H9 (cell line): ENCODE measurements at regions not wholly inside any gene's neighbourhood (a gene's known extent, or its start where the extent isn't known, plus 50 kb on each side); places are given as distances from the start of the nearest gene placed in this dataset.

Experiments used
- DNase-seq: peaks from one replicate; pipeline ENCODE4 v3.0.0-alpha.2; 2017
- H2AFZ ChIP-seq: one replicate; pipeline ENCODE4 v1.6.1; 2013; ENCODE audit warnings: mild to moderate bottlenecking, low read length, control low read depth, moderate library complexity
- H2AK5ac ChIP-seq: 2 replicates; pipeline ENCODE4 v1.6.1; 2013; ENCODE audit warnings: low read length, control low read depth, mixed read lengths; ENCODE audit not compliant: insufficient read length
- H2BK120ac ChIP-seq: one replicate; pipeline ENCODE4 v1.6.1; 2013; ENCODE audit warnings: low read depth, mild to moderate bottlenecking, low read length, control low read depth, inconsistent platforms; ENCODE audit not compliant: poor library complexity, severe bottlenecking
- H2BK12ac ChIP-seq: 2 replicates; pipeline ENCODE4 v1.6.1; 2013; ENCODE audit warnings: low read length, control low read depth, mixed read lengths, low read depth; ENCODE audit not compliant: insufficient read length
- H2BK15ac ChIP-seq: 2 replicates; pipeline ENCODE4 v1.6.1; 2013; ENCODE audit warnings: low read depth, low read length, control low read depth
- H2BK20ac ChIP-seq: one replicate; pipeline ENCODE4 v1.6.1; 2013; ENCODE audit warnings: low read depth, mild to moderate bottlenecking, low read length, control low read depth, inconsistent platforms; ENCODE audit not compliant: poor library complexity, severe bottlenecking
- H2BK5ac ChIP-seq: 2 replicates; pipeline ENCODE4 v1.6.1; 2013; ENCODE audit warnings: low read length, control low read depth, mixed read lengths; ENCODE audit not compliant: insufficient read length
- H3K14ac ChIP-seq: 2 replicates; pipeline ENCODE4 v1.6.1; 2013; ENCODE audit warnings: low read length, control low read depth; ENCODE audit not compliant: insufficient read depth
- H3K18ac ChIP-seq: 2 replicates; pipeline ENCODE4 v1.6.1; 2013; ENCODE audit warnings: low read depth, mild to moderate bottlenecking, mixed read lengths, low read length, control low read depth; ENCODE audit not compliant: insufficient read length
- H3K23ac ChIP-seq: 2 replicates; pipeline ENCODE4 v1.6.1; 2013; ENCODE audit warnings: low read length, control low read depth, mixed read lengths, low read depth; ENCODE audit not compliant: insufficient read length
- H3K23me2 ChIP-seq: 2 replicates; pipeline ENCODE4 v1.6.1; 2013; ENCODE audit warnings: low read depth, mild to moderate bottlenecking, mixed read lengths, low read length, control low read depth; ENCODE audit not compliant: insufficient read length, poor library complexity, severe bottlenecking
- H3K27ac ChIP-seq: 2 replicates; pipeline ENCODE4 v1.5.1; 2013; ENCODE audit warnings: low read length, control low read depth, mixed read lengths, low read depth; ENCODE audit not compliant: insufficient read length
- H3K27me3 ChIP-seq: 2 replicates; pipeline ENCODE4 v1.6.1; 2013; ENCODE audit warnings: low read length, control low read depth, inconsistent platforms; ENCODE audit not compliant: insufficient read depth
- H3K4ac ChIP-seq: 2 replicates; pipeline ENCODE4 v1.6.1; 2013; ENCODE audit warnings: low read depth, mild to moderate bottlenecking, control low read depth, inconsistent platforms, low read length, moderate library complexity
- H3K4me1 ChIP-seq: 2 replicates; pipeline ENCODE4 v1.6.1; 2013; ENCODE audit warnings: low read length, control low read depth, inconsistent platforms; ENCODE audit not compliant: insufficient read depth
- H3K4me2 ChIP-seq: 2 replicates; pipeline ENCODE4 v1.6.1; 2013; ENCODE audit warnings: low read length, control low read depth, mixed read lengths; ENCODE audit not compliant: insufficient read length, insufficient read depth
- H3K56ac ChIP-seq: 2 replicates; pipeline ENCODE4 v1.6.1; 2013; ENCODE audit warnings: low read depth, mild to moderate bottlenecking, mixed read lengths, low read length, control low read depth; ENCODE audit not compliant: insufficient read length
- H3K79me1 ChIP-seq: 2 replicates; pipeline ENCODE4 v1.6.1; 2013; ENCODE audit warnings: low read depth, mild to moderate bottlenecking, moderate library complexity, low read length, control low read depth, inconsistent platforms; ENCODE audit not compliant: insufficient read depth, poor library complexity, severe bottlenecking
- H3K79me2 ChIP-seq: 2 replicates; pipeline ENCODE4 v1.6.1; 2013; ENCODE audit warnings: low read length, control low read depth, inconsistent platforms; ENCODE audit not compliant: insufficient read depth
- H3K9ac ChIP-seq: 2 replicates; pipeline ENCODE4 v1.6.1; 2013; ENCODE audit warnings: low read length, control low read depth, mixed read lengths; ENCODE audit not compliant: insufficient read length; ENCODE audit errors: extremely low read depth
- H3K9me3 ChIP-seq: one replicate; pipeline ENCODE4 v1.6.1; 2013; ENCODE audit warnings: low read depth, low read length, inconsistent platforms; ENCODE audit not compliant: control insufficient read depth
- H3T11ph ChIP-seq: one replicate; pipeline ENCODE4 v1.6.1; 2013; ENCODE audit warnings: mild to moderate bottlenecking, low read length, control low read depth, inconsistent platforms
- H4K20me1 ChIP-seq: one replicate; pipeline ENCODE4 v1.6.1; 2013; ENCODE audit not compliant: control insufficient read depth, insufficient read length, insufficient read depth
- H4K5ac ChIP-seq: 2 replicates; pipeline ENCODE4 v1.6.1; 2013; ENCODE audit warnings: low read depth, mild to moderate bottlenecking, mixed read lengths, low read length, control low read depth; ENCODE audit not compliant: insufficient read length
- H4K8ac ChIP-seq: replicated peaks from 2 replicates; pipeline ENCODE4 v1.6.1; 2013; ENCODE audit warnings: low read length, control low read depth, mixed read lengths, low read depth; ENCODE audit not compliant: insufficient read length
- H4K91ac ChIP-seq: 2 replicates; pipeline ENCODE4 v1.6.1; 2013; ENCODE audit warnings: low read depth, mild to moderate bottlenecking, moderate library complexity, mixed read lengths, low read length, control low read depth; ENCODE audit not compliant: insufficient read length
- H3K27ac Mint-ChIP-seq, 3 experiments: 2 replicates in 2 of 3; 3 replicates in 1 of 3; pipeline ENCODE4 v1.8.0; 2020 to 2021; ENCODE audit warnings: mixed read lengths in 3 of 3, mild to moderate bottlenecking in 1 of 3, moderate library complexity in 1 of 3
- H3K27me3 Mint-ChIP-seq: 2 replicates; pipeline ENCODE4 v1.8.0; 2021; ENCODE audit warnings: low read depth, mild to moderate bottlenecking, moderate library complexity, mixed read lengths
- H3K36me3 Mint-ChIP-seq, 3 experiments: 2 replicates in 2 of 3; 3 replicates in 1 of 3; pipeline ENCODE4 v1.8.0; 2020 to 2021; ENCODE audit warnings: low read depth in 3 of 3, mixed read lengths in 3 of 3; ENCODE audit not compliant: insufficient read depth in 1 of 3
- H3K4me1 Mint-ChIP-seq, 2 experiments: 2 replicates each; pipeline ENCODE4 v1.8.0; 2020; ENCODE audit warnings: mixed read lengths in 2 of 2
- H3K4me3 Mint-ChIP-seq, 2 experiments: 2 replicates in 1 of 2; 3 replicates in 1 of 2; pipeline ENCODE4 v1.8.0; 2020 to 2021; ENCODE audit warnings: mild to moderate bottlenecking in 2 of 2, mixed read lengths in 2 of 2, moderate library complexity in 1 of 2
- H3K9me3 Mint-ChIP-seq, 2 experiments: 2 replicates in 1 of 2; 3 replicates in 1 of 2; pipeline ENCODE4 v1.8.0; 2020; ENCODE audit warnings: mild to moderate bottlenecking in 2 of 2, mixed read lengths in 2 of 2, moderate library complexity in 1 of 2
- WGBS: extraction: QIAGEN DNeasy Blood & Tissue Kit; methylation state at CpG from one replicate; pipeline ENCODE4 v1.1.7; 2013; ENCODE audit warnings: missing lambda C conversion rate, low lambda C conversion rate, mixed read lengths; ENCODE audit not compliant: insufficient read length; ENCODE audit errors: extremely low coverage; 5-methylcytosine and 5-hydroxymethylcytosine counted together
- TF ChIP-seq, protein P1 (sequence below): fragments of 200-600 bp; sonication (generic); conservative IDR thresholded peaks from 3 replicates; pipeline ENCODE4 v1.8.0; 2021; ENCODE audit warnings: antibody characterized with exemption, mild to moderate bottlenecking

DNA sequence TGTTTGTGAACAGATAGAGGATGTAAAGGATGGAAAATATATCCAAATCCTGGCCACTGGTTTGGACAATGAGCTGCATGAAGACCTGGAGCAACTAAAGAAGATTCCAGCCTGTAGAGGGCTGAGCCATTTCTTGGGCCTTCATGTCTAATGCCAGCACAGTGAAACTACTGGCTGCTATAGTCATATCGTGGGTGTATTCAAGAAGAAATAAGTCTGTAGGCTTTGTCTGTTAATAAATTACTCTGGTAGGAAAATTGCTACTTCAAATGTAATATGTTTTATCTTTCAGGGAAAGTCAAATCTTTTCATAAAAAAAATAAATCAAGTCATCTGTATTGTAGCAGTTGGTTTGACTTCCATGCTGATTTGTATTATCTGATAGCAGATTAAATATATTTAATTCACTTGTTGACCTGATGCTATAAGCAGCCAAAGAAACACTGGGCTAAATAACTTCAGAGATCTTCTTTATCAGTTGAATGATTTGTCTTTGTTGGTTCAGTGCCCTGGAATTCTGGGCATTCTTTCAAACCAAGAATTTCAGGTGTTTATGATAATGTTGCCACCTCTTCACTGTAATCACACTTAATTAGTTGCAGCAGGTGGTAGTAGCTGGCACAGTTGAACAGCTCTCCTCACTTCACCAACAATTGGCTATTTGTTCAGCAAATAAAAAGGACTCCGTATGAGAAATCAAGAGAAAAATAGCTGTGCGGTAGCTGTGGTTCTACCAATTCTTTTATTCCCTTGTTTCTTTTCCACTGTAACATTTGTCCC is 1109.5 kb downstream of the NSUN3 start:
- Histone ChIP-seq H3K9ac (no peak overlapping the region), H3K23ac (no peak overlapping the region), H3K4me1 (no peaks in the 10 kb centered on the region), H2AK5ac (no peak overlapping the region), H3K4me2 (no peak overlapping the region), H3K27me3 (no peaks in the 10 kb centered on the region), H2BK120ac (no peak overlapping the region), H4K91ac (no peak overlapping the region), H3K79me1 (no peaks in the 10 kb centered on the region), H4K5ac (no peak overlapping the region), H4K8ac (no peak overlapping the region), H2AFZ (no peak overlapping the region), H2BK5ac (no peak overlapping the region), H3K4ac (no peak overlapping the region), H3K9me3 (no peaks in the 10 kb centered on the region), H3K23me2 (no peaks in the 10 kb centered on the region), H3K14ac (no peak overlapping the region), H3K79me2 (no peaks in the 10 kb centered on the region), H3K27ac (no peak overlapping the region), H3T11ph (no peak overlapping the region), H2BK15ac (no peak overlapping the region), H3K18ac (no peak overlapping the region), H2BK12ac (no peak overlapping the region), H3K56ac (no peak overlapping the region), H2BK20ac (no peak overlapping the region), H4K20me1 (no peaks in the 10 kb centered on the region)
- TF ChIP-seq, protein P1, sequence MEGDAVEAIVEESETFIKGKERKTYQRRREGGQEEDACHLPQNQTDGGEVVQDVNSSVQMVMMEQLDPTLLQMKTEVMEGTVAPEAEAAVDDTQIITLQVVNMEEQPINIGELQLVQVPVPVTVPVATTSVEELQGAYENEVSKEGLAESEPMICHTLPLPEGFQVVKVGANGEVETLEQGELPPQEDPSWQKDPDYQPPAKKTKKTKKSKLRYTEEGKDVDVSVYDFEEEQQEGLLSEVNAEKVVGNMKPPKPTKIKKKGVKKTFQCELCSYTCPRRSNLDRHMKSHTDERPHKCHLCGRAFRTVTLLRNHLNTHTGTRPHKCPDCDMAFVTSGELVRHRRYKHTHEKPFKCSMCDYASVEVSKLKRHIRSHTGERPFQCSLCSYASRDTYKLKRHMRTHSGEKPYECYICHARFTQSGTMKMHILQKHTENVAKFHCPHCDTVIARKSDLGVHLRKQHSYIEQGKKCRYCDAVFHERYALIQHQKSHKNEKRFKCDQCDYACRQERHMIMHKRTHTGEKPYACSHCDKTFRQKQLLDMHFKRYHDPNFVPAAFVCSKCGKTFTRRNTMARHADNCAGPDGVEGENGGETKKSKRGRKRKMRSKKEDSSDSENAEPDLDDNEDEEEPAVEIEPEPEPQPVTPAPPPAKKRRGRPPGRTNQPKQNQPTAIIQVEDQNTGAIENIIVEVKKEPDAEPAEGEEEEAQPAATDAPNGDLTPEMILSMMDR, result no peak
- no peak for DNase-seq
- Mint-ChIP-seq H3K36me3 (no peaks in the 10 kb centered on the region), H3K4me3 (no peak overlapping the region), H3K27me3 (no peaks in the 10 kb centered on the region), H3K9me3 (no peaks in the 10 kb centered on the region), H3K27ac (no peak overlapping the region), H3K4me1 (no peaks in the 10 kb centered on the region; a peak in 1 of 4 replicates)
- no CpG with 5 or more reads among the region's 3 CpGs for WGBS
